ENCODE measurements at regions not wholly inside any gene's neighbourhood (a gene's known extent, or its start where the extent isn't known, plus 50 kb on each side); places are given as distances from the start of the nearest gene placed in this dataset.
A peak's percentile ranks its signal among the peaks of the same experiment; 100 is the strongest.
"Not testable (repeated sequence)": the region's sequence is repeated elsewhere in the genome, so short reads cannot be mapped to it uniquely, and the experiment has no call there.

DNA sequence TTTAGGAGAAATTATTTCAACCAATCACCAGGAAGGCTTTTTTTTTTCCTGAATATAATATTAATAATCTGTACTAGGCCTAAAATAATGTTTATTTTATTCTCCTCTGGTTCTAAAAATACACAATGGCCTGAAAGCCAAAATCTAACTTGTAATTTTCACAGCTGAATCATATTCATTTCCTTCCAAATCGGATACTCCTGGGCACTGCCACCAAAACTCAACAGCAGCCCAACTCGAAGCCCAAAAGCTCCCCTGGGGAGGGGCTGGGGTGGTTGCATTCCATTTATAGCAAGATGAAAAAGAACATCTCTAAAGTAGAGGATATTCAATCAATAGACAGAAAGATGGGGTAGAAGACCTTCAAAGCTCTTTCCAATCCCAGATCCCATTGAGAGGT is 100.5 kb upstream of the SETBP1 start:
- Histone ChIP-seq H3K4me1 (no peaks in the 10 kb centered on the region), H3K27ac (no peak overlapping the region), H3K4me3 (no peak overlapping the region), H3K27me3 (no peaks in the 10 kb centered on the region), H3K36me3 (no peaks in the 10 kb centered on the region), H3K9me3 (no peaks in the 10 kb centered on the region)
- intact Hi-C loops (cut with DNase I; ENCODE audit: low total_unique reads): no loop called here
- DNase-seq: no peak
- WGBS, 5 donors: 61 to 75% (median 71%) methylated on average over 2 of the region's 2 CpGs
- TF ChIP-seq POLR2A (IDR thresholded peaks at IDR 0.05): no peak
- TF ChIP-seq, protein P1, sequence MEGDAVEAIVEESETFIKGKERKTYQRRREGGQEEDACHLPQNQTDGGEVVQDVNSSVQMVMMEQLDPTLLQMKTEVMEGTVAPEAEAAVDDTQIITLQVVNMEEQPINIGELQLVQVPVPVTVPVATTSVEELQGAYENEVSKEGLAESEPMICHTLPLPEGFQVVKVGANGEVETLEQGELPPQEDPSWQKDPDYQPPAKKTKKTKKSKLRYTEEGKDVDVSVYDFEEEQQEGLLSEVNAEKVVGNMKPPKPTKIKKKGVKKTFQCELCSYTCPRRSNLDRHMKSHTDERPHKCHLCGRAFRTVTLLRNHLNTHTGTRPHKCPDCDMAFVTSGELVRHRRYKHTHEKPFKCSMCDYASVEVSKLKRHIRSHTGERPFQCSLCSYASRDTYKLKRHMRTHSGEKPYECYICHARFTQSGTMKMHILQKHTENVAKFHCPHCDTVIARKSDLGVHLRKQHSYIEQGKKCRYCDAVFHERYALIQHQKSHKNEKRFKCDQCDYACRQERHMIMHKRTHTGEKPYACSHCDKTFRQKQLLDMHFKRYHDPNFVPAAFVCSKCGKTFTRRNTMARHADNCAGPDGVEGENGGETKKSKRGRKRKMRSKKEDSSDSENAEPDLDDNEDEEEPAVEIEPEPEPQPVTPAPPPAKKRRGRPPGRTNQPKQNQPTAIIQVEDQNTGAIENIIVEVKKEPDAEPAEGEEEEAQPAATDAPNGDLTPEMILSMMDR (IDR thresholded peaks at IDR 0.05): no peak

DNA sequence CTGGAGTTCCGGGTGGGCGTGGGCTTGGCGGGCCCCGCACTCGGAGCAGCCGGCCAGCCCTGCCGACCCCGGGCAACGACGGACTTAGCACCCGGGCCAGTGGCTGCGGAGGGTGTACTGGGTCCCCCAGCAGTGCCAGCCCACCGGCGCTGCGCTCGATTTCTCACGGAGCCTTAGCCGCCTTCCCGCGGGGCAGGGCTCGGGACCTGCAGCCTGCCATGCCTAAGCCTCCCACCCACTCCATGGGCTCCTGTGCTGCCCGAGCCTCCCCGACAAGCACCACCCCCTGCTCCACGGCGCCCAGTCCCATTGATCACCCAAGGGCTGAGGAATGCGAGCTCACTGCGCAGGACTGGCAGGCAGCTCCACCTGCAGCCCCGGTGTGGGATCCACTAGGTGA is 99.9 kb upstream of the SETBP1 start:
- H3K9me3 ChIP-seq; H3K27me3 ChIP-seq; H3K4me3 ChIP-seq; DNase-seq; H3K4me1 ChIP-seq; intact Hi-C loops (cut with DNase I; ENCODE audit: low total_unique reads); H3K27ac ChIP-seq; H3K36me3 ChIP-seq: not testable (repeated sequence)
- WGBS, 5 donors: 95 to 99% (median 97%) methylated on average over 6 to 28 of the region's 28 CpGs

DNA sequence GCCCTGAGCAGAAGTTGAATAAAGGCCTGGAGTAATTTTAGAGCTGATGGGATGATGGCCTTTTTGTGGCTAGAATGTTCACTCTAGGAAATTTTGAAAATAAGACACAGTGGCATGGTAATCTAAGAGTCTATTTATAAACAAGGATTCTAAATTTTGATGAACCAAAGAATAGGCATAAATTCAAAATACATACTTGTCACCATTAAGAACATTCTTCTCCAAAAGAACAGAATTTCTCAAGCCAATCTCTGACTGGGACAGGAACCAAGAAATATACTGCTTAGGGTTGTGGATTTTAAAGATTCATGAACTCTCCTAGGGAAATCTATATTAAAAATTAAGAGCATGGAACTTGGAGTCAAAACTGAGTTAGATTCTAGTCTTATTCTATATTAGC is 98.2 kb upstream of the SETBP1 start:
- intact Hi-C loops (cut with DNase I; ENCODE audit: low total_unique reads): no loop called here
- DNase-seq: peak in 1 of 2 donors; percentile 28
- Histone ChIP-seq H3K27me3 (no peaks in the 10 kb centered on the region), H3K36me3 (no peaks in the 10 kb centered on the region), H3K4me1 (no peaks in the 10 kb centered on the region), H3K27ac (no peak overlapping the region), H3K9me3 (no peaks in the 10 kb centered on the region), H3K4me3 (no peak overlapping the region)
- TF ChIP-seq EP300 (IDR thresholded peaks at IDR 0.05): no peak
- no peak for TF ChIP-seq POLR2AphosphoS5 (IDR thresholded peaks at IDR 0.05)
- TF ChIP-seq, protein P1 (IDR thresholded peaks at IDR 0.05): no peak
- TF ChIP-seq POLR2A (IDR thresholded peaks at IDR 0.05): no peak

DNA sequence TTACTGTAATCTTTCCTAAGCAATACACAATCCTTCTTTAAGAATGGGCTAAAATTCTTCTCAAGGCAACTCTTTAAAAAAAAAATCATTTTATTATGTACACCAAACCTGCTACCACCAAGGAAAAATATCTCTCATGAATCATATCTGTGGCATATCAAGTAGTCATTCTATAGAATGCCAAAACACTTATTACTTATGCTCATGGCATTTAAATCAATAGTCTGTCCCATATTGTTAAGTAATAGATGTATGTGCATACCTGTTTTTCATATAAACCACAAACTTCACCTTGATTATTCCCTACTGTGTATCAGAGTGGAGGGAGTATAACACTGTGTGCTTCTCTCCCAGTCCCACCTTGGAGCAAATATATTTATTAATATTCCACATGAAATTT is 95.8 kb upstream of the SETBP1 start:
- H3K27ac ChIP-seq: no peak overlapping the region
- intact Hi-C loops (cut with DNase I; ENCODE audit: low total_unique reads): no loop called here
- H3K9me3 ChIP-seq: no peaks in the 10 kb centered on the region
- no peaks in the 10 kb centered on the region for H3K36me3 ChIP-seq
- no peaks in the 10 kb centered on the region for H3K27me3 ChIP-seq
- H3K4me1 ChIP-seq: peaks cover 0 to 13% (median 10%) of the 10 kb centered on the region in 4 donors
- no peak for TF ChIP-seq POLR2A (IDR thresholded peaks at IDR 0.05)
- no peak for TF ChIP-seq POLR2AphosphoS5 (IDR thresholded peaks at IDR 0.05)
- TF ChIP-seq, protein P1 (IDR thresholded peaks at IDR 0.05): no peak
- no peak for TF ChIP-seq EP300 (IDR thresholded peaks at IDR 0.05)
- no peak overlapping the region for H3K4me3 ChIP-seq
- no peak for DNase-seq

DNA sequence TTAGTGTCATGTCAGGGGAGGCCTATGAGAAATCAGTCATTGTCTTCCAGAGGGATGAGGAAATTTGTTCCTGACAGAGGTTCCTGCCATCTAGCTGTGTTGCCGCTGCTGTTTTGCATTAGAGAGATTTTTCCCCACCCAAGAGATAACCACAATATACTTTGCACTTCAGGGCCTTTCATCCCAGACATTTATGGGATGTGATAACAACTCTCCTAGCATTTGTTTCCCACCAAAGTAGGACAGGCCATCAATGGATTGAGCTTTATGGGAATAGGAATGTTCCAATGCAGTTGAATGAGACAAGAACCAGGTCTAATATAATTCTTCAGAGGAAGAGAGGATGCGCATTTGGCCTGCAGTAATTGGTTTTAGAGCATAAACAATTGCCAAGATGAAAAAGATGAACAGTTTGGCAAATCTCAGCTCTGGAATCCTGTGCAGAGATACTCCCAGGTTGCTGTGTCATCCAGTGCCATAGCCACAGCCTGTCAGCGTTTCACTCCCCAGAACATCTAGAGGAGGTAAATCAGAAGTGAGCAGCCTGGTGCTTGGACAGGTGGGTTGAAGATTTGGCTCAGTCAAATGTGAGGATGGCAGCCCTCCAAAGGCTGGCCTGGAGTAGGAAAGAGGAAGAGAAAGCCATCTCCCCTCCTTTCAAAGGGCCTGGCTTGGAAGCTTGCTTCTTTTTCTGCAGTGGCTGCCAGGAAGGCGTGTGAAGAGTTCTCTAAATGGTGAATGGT is 93.7 kb upstream of the SETBP1 start:
- Histone ChIP-seq H3K27ac (no peak overlapping the region), H3K36me3 (no peaks in the 10 kb centered on the region), H3K9me3 (no peaks in the 10 kb centered on the region), H3K4me3 (no peak overlapping the region), H3K4me1 (peaks cover 0 to 17% (median 12%) of the 10 kb centered on the region in 4 donors), H3K27me3 (no peaks in the 10 kb centered on the region)
- 76 to 90% (median 81%) methylated on average over 4 of the region's 4 CpGs for WGBS, 5 donors
- TF ChIP-seq POLR2A (IDR thresholded peaks at IDR 0.05) (no peak), EP300 (IDR thresholded peaks at IDR 0.05) (no peak), POLR2AphosphoS5 (IDR thresholded peaks at IDR 0.05) (no peak)
- TF ChIP-seq, protein P1 (IDR thresholded peaks at IDR 0.05): no peak
- intact Hi-C loops (cut with DNase I; ENCODE audit: low total_unique reads): no loop called here
- peak in 1 of 2 donors; percentile 6 for DNase-seq
